Endothelial cell of umbilical vein (primary cell): ENCODE measurements at regions not wholly inside any gene's neighbourhood (a gene's known extent, or its start where the extent isn't known, plus 50 kb on each side); places are given as distances from the start of the nearest gene placed in this dataset.

Experiments
- CTCF ChIP-seq, 2 donors: IDR thresholded peaks; 1 replicate in 1 of 2; 2 replicates in 1 of 2; pipeline ENCODE4 v1.5.1; 2011; ENCODE audit warnings: low read length in 2 of 2, mild to moderate bottlenecking in 2 of 2, moderate library complexity in 2 of 2, control low read depth in 1 of 2, inconsistent platforms in 1 of 2, low read depth in 1 of 2; ENCODE audit not compliant: insufficient read depth in 1 of 2; ENCODE audit errors: extremely low read depth in 1 of 2
- POLR2A ChIP-seq: IDR thresholded peaks from 2 replicates; pipeline ENCODE4 v1.6.1; 2012; ENCODE audit warnings: low read depth, mild to moderate bottlenecking, control low read depth, low read length

GRCh38 chr15:91599261-91599660 is 254.2 kb upstream of the SLCO3A1 start:
- no peak for TF ChIP-seq CTCF (IDR thresholded peaks at IDR 0.05; ENCODE audit: extremely low read depth in 1 of 2, insufficient read depth in 1 of 2, low read depth in 1 of 2, low read length in 2 of 2)
- no peak for TF ChIP-seq POLR2A
